HG03280 (cell line): ENCODE measurements at regions not wholly inside any gene's neighbourhood (a gene's known extent, or its start where the extent isn't known, plus 50 kb on each side); places are given as distances from the start of the nearest gene placed in this dataset.

Experiments used
- ATAC-seq: cut with Tn5 transposase; IDR thresholded peaks from one replicate; pipeline ENCODE4 v1.9.1; 2021; ENCODE audit warnings: mild to moderate bottlenecking, moderate library complexity; ENCODE audit not compliant: unreplicated experiment

GRCh38 chr20:18992418-18992817, 178.8 kb downstream of the SCP2D1 start:
- ATAC-seq = no peak

- ATAC-seq = no peak
Measured at GRCh38 chr20:18995455-18995854, 181.9 kb downstream of the SCP2D1 start.

- no peak for ATAC-seq
Measured at GRCh38 chr20:18999086-18999485, 185.5 kb downstream of the SCP2D1 start.

GRCh38 chr20:19000078-19000477, 186.5 kb downstream of the SCP2D1 start:
- no peak for ATAC-seq

- ATAC-seq = no peak
Measured at GRCh38 chr20:19001177-19001576, 187.6 kb downstream of the SCP2D1 start.

GRCh38 chr20:19003366-19004336, 190.1 kb downstream of the SCP2D1 start:
- no peak for ATAC-seq

GRCh38 chr20:19004975-19005374, 191.4 kb downstream of the SCP2D1 start:
- no peak for ATAC-seq

- ATAC-seq = no peak
Measured at GRCh38 chr20:19008497-19008896, 194.9 kb downstream of the SCP2D1 start.

- no peak for ATAC-seq
Measured at GRCh38 chr20:19009081-19009688, 195.6 kb downstream of the SCP2D1 start.

- ATAC-seq = no peak
Measured at GRCh38 chr20:19012676-19013075, 199.1 kb downstream of the SCP2D1 start.

- no peak for ATAC-seq
Measured at GRCh38 chr20:19013907-19014306, 198.5 kb upstream of the SLC24A3 start.

GRCh38 chr20:19015351-19016139, 196.9 kb upstream of the SLC24A3 start:
- ATAC-seq = no peak

- ATAC-seq = no peak
Measured at GRCh38 chr20:19016140-19016497, 196.3 kb upstream of the SLC24A3 start.

GRCh38 chr20:19017104-19017690, 195.2 kb upstream of the SLC24A3 start:
- ATAC-seq = no peak

GRCh38 chr20:19018881-19019280, 193.6 kb upstream of the SLC24A3 start:
- no peak for ATAC-seq

- ATAC-seq = no peak
Measured at GRCh38 chr20:19019734-19020364, 192.6 kb upstream of the SLC24A3 start.

GRCh38 chr20:19021406-19022117, 190.9 kb upstream of the SLC24A3 start:
- ATAC-seq = no peak

- ATAC-seq = no peak
Measured at GRCh38 chr20:19022118-19022575, 190.3 kb upstream of the SLC24A3 start.

- no peak for ATAC-seq
Measured at GRCh38 chr20:19022791-19023448, 189.5 kb upstream of the SLC24A3 start.
